ENCODE measurements at regions not wholly inside any gene's neighbourhood (a gene's known extent, or its start where the extent isn't known, plus 50 kb on each side); places are given as distances from the start of the nearest gene placed in this dataset.

- Histone ChIP-seq H3K9ac (ENCODE audit: control insufficient read depth, extremely low read depth, insufficient read depth, low read length) (no peak overlapping the region), H2AFZ (ENCODE audit: control insufficient read depth, low read length) (no peak overlapping the region), H4K20me1 (ENCODE audit: control insufficient read depth, extremely low read depth, insufficient read depth, low read length) (no peaks in the 10 kb centered on the region), H3K4me3 (ENCODE audit: control insufficient read depth in 2 of 3, extremely low read depth in 1 of 3, insufficient read depth in 2 of 3, low read depth in 1 of 3, low read length in 3 of 3) (no peak overlapping the region), H3K27ac (ENCODE audit: control insufficient read depth, insufficient read depth, low read length) (no peak overlapping the region), H3K36me3 (ENCODE audit: control insufficient read depth in 2 of 2, extremely low read depth in 1 of 2, insufficient read depth in 2 of 2, low read length in 2 of 2) (no peaks in the 10 kb centered on the region), H3K79me2 (ENCODE audit: control insufficient read depth, insufficient read depth, low read length) (no peaks in the 10 kb centered on the region), H3K4me1 (ENCODE audit: control insufficient read depth, extremely low read depth, insufficient read depth, low read length) (peaks cover 7% of the 10 kb centered on the region), H3K4me2 (ENCODE audit: control insufficient read depth, extremely low read depth, insufficient read depth, low read depth, low read length) (no peak overlapping the region), H3K9me1 (ENCODE audit: control insufficient read depth, extremely low read depth, insufficient read depth, low read length) (no peaks in the 10 kb centered on the region), H3K9me3 (ENCODE audit: control insufficient read depth, low read depth, low read length) (no peaks in the 10 kb centered on the region), H3K27me3 (ENCODE audit: control insufficient read depth, extremely low read depth, insufficient read depth, low read length) (peaks cover 12% of the 10 kb centered on the region)
- no peak for FAIRE-seq
- TF ChIP-seq CTCF (optimal IDR thresholded peaks at IDR 0.05 in 1 of 3, IDR thresholded peaks at IDR 0.05 in 1 of 3, conservative IDR thresholded peaks at IDR 0.05 in 1 of 3; ENCODE audit: extremely low read depth in 1 of 3, insufficient read depth in 2 of 3, low read length in 3 of 3): no peak
- no peak for TF ChIP-seq EZH2 (IDR thresholded peaks at IDR 0.05; ENCODE audit: low read length)
- DNase-seq (ENCODE audit: low read depth, low spot score): no peak
- dilution Hi-C loops (cut with MboI; ENCODE audit: extremely low pct_ligation_motif_present, low sequenced_read_pairs): no loop called here
These were observed 230.9 kb upstream of the FAT1 start for GRCh38 chr4:186954509-186954908.

- H2AFZ ChIP-seq (ENCODE audit: control insufficient read depth, low read length): no peak overlapping the region
- H3K9me3 ChIP-seq (ENCODE audit: control insufficient read depth, low read depth, low read length): no peaks in the 10 kb centered on the region
- peaks cover 12% of the 10 kb centered on the region for H3K27me3 ChIP-seq (ENCODE audit: control insufficient read depth, extremely low read depth, insufficient read depth, low read length)
- no peak for FAIRE-seq
- no peaks in the 10 kb centered on the region for H3K79me2 ChIP-seq (ENCODE audit: control insufficient read depth, insufficient read depth, low read length)
- no peaks in the 10 kb centered on the region for H3K36me3 ChIP-seq (ENCODE audit: control insufficient read depth in 2 of 2, extremely low read depth in 1 of 2, insufficient read depth in 2 of 2, low read length in 2 of 2)
- H3K4me1 ChIP-seq (ENCODE audit: control insufficient read depth, extremely low read depth, insufficient read depth, low read length): peaks cover 7% of the 10 kb centered on the region
- no peaks in the 10 kb centered on the region for H4K20me1 ChIP-seq (ENCODE audit: control insufficient read depth, extremely low read depth, insufficient read depth, low read length)
- no peak overlapping the region for H3K27ac ChIP-seq (ENCODE audit: control insufficient read depth, insufficient read depth, low read length)
- H3K9ac ChIP-seq (ENCODE audit: control insufficient read depth, extremely low read depth, insufficient read depth, low read length): no peak overlapping the region
- TF ChIP-seq CTCF (optimal IDR thresholded peaks at IDR 0.05 in 1 of 3, IDR thresholded peaks at IDR 0.05 in 1 of 3, conservative IDR thresholded peaks at IDR 0.05 in 1 of 3; ENCODE audit: extremely low read depth in 1 of 3, insufficient read depth in 2 of 3, low read length in 3 of 3): no peak
- TF ChIP-seq EZH2 (IDR thresholded peaks at IDR 0.05; ENCODE audit: low read length): no peak
- no peaks in the 10 kb centered on the region for H3K9me1 ChIP-seq (ENCODE audit: control insufficient read depth, extremely low read depth, insufficient read depth, low read length)
- dilution Hi-C loops (cut with MboI; ENCODE audit: extremely low pct_ligation_motif_present, low sequenced_read_pairs): no loop called here
- no peak overlapping the region for H3K4me2 ChIP-seq (ENCODE audit: control insufficient read depth, extremely low read depth, insufficient read depth, low read depth, low read length)
- H3K4me3 ChIP-seq (ENCODE audit: control insufficient read depth in 2 of 3, extremely low read depth in 1 of 3, insufficient read depth in 2 of 3, low read depth in 1 of 3, low read length in 3 of 3): no peak overlapping the region
- DNase-seq (ENCODE audit: low read depth, low spot score): no peak
These were observed 231.3 kb upstream of the FAT1 start for GRCh38 chr4:186954956-186955355.
